B cell (primary cell): ENCODE measurements at regions not wholly inside any gene's neighbourhood (a gene's known extent, or its start where the extent isn't known, plus 50 kb on each side); places are given as distances from the start of the nearest gene placed in this dataset.

ENCODE experiments used
- ATAC-seq: fragments of 200-7000 bp; cut with Tn5 transposase; one replicate; pipeline ENCODE4 v1.10.0; 2021; ENCODE audit warnings: low read depth, mild to moderate bottlenecking, moderate number of reproducible peaks, moderate library complexity
- CTCF ChIA-PET: fragments of 350-600 bp; sonication (Branson Sonifier 250); formaldehyde crosslinking; loops from one replicate; lab custom pipeline; 2021; ENCODE audit warnings: antibody characterized with exemption, inconsistent platforms; lab: Charles Lee
- POLR2A ChIA-PET: fragments of 350-600 bp; sonication (Branson Sonifier 250); formaldehyde crosslinking; loops from one replicate; lab custom pipeline; 2021; ENCODE audit warnings: antibody characterized with exemption; lab: Charles Lee
- DNase-seq: peaks from one replicate; pipeline ENCODE4 v3.0.0; 2013
- H2AFZ ChIP-seq: 2 replicates; pipeline ENCODE4 v1.6.1; 2012; ENCODE audit warnings: mild to moderate bottlenecking, low read depth, low read length; ENCODE audit not compliant: insufficient read depth, poor library complexity, severe bottlenecking
- H3K27ac ChIP-seq, 2 donors: 1 replicate in 1 of 2; 2 replicates in 1 of 2; pipeline ENCODE4 v1.5.1; 2012 to 2013; ENCODE audit warnings: low read length in 2 of 2, mild to moderate bottlenecking in 2 of 2, moderate library complexity in 1 of 2
- H3K27me3 ChIP-seq, 4 experiments: fragments of 200-600 bp in 1 of 4; sonication (generic) in 1 of 4; replicated peaks in 1 of 4; 1 replicate in 2 of 4; 2 replicates in 2 of 4; pipeline versions ENCODE4 v1.6.1 to v1.7.0; 2013 to 2016; ENCODE audit warnings: low read length in 3 of 4, mild to moderate bottlenecking in 2 of 4, mixed read lengths in 1 of 4, moderate library complexity in 1 of 4; ENCODE audit not compliant: insufficient read depth in 4 of 4, control insufficient read depth in 3 of 4; ENCODE audit errors: control extremely low read depth in 1 of 4
- H3K36me3 ChIP-seq, 2 experiments: replicated peaks in 1 of 2; 1 replicate in 1 of 2; 2 replicates in 1 of 2; pipeline versions ENCODE4 v1.6.1 to v1.7.1; 2013; ENCODE audit warnings: low read length in 1 of 2; ENCODE audit not compliant: insufficient read depth in 2 of 2, control insufficient read depth in 1 of 2; ENCODE audit errors: control extremely low read depth in 1 of 2, extremely low read depth in 1 of 2
- H3K4me1 ChIP-seq, 2 donors: fragments of 200-600 bp in 1 of 2; sonication (generic) in 1 of 2; 1 replicate in 1 of 2; 2 replicates in 1 of 2; pipeline versions ENCODE4 v1.5.1 to v1.6.1; 2013 to 2017; ENCODE audit warnings: low read length in 2 of 2; ENCODE audit not compliant: control insufficient read depth in 2 of 2, insufficient read depth in 2 of 2
- H3K4me2 ChIP-seq: replicated peaks from 2 replicates; pipeline ENCODE3; 2012; ENCODE audit warnings: mild to moderate bottlenecking, low read depth, low read length; ENCODE audit not compliant: poor library complexity, severe bottlenecking
- H3K4me3 ChIP-seq, 5 experiments: fragments of 200-600 bp in 1 of 5; sonication (generic) in 1 of 5; 1 replicate in 3 of 5; 2 replicates in 2 of 5; pipeline versions ENCODE4 v1.5.1 to v1.7.0; 2011 to 2016; ENCODE audit warnings: low read length in 4 of 5, mild to moderate bottlenecking in 4 of 5, low read depth in 2 of 5, control low read depth in 1 of 5, moderate library complexity in 1 of 5; ENCODE audit not compliant: insufficient read depth in 1 of 5; ENCODE audit errors: control extremely low read depth in 1 of 5, extremely low read depth in 1 of 5
- H3K79me2 ChIP-seq: fragments of 200-600 bp; sonication (generic); one replicate; pipeline ENCODE4 v1.6.0; 2016; ENCODE audit warnings: low read length; ENCODE audit not compliant: control insufficient read depth, insufficient read depth
- H3K9ac ChIP-seq: fragments of 200-600 bp; sonication (generic); 2 replicates; pipeline ENCODE4 v1.6.1; 2017; ENCODE audit warnings: mild to moderate bottlenecking, low read length, moderate library complexity
- H3K9me3 ChIP-seq, 3 donors: one replicate each; pipeline versions ENCODE4 v1.6.1 to v1.7.1; 2013; ENCODE audit warnings: low read length in 2 of 3; ENCODE audit not compliant: control insufficient read depth in 2 of 3, insufficient read depth in 1 of 3; ENCODE audit errors: control extremely low read depth in 1 of 3
- H4K20me1 ChIP-seq: 2 replicates; pipeline ENCODE4 v1.6.0; 2012; ENCODE audit warnings: mild to moderate bottlenecking, low read length; ENCODE audit not compliant: insufficient read depth, control insufficient read depth, poor library complexity, severe bottlenecking
- H3K27ac Mint-ChIP-seq: one replicate; pipeline ENCODE4 v1.8.0; 2021; ENCODE audit warnings: mixed read lengths
- H3K27me3 Mint-ChIP-seq: one replicate; pipeline ENCODE4 v1.8.0; 2021; ENCODE audit warnings: mixed read lengths
- H3K4me1 Mint-ChIP-seq: one replicate; pipeline ENCODE4 v1.8.0; 2021; ENCODE audit warnings: mixed read lengths
- H3K4me3 Mint-ChIP-seq: one replicate; pipeline ENCODE4 v1.8.0; 2021; ENCODE audit warnings: mixed read lengths
- H3K9me3 Mint-ChIP-seq: one replicate; pipeline ENCODE4 v1.8.0; 2022; ENCODE audit warnings: mixed read lengths; ENCODE audit not compliant: insufficient read depth
- EZH2 ChIP-seq: IDR thresholded peaks from 2 replicates; pipeline ENCODE4 v1.6.1; 2012; ENCODE audit warnings: borderline replicate concordance, low read depth, mild to moderate bottlenecking, moderate library complexity, low read length; ENCODE audit not compliant: insufficient read depth, poor library complexity, severe bottlenecking
- WGBS: methylation state at CpG from one replicate; pipeline ENCODE4 v1.1.5; 2013; ENCODE audit warnings: missing lambda C conversion rate; ENCODE audit not compliant: insufficient coverage; 5-methylcytosine and 5-hydroxymethylcytosine counted together
- intact Hi-C: fragments of 100-400 bp; cut with micrococcal nuclease; formaldehyde crosslinking; loops from one replicate; pipeline ENCODE4 v1.10.0; 2022
- TF ChIP-seq, protein P1 (sequence below): fragments of 200-600 bp; IDR thresholded peaks from one replicate; pipeline ENCODE4 v1.8.0; 2022; ENCODE audit warnings: antibody characterized with exemption, mild to moderate bottlenecking

DNA sequence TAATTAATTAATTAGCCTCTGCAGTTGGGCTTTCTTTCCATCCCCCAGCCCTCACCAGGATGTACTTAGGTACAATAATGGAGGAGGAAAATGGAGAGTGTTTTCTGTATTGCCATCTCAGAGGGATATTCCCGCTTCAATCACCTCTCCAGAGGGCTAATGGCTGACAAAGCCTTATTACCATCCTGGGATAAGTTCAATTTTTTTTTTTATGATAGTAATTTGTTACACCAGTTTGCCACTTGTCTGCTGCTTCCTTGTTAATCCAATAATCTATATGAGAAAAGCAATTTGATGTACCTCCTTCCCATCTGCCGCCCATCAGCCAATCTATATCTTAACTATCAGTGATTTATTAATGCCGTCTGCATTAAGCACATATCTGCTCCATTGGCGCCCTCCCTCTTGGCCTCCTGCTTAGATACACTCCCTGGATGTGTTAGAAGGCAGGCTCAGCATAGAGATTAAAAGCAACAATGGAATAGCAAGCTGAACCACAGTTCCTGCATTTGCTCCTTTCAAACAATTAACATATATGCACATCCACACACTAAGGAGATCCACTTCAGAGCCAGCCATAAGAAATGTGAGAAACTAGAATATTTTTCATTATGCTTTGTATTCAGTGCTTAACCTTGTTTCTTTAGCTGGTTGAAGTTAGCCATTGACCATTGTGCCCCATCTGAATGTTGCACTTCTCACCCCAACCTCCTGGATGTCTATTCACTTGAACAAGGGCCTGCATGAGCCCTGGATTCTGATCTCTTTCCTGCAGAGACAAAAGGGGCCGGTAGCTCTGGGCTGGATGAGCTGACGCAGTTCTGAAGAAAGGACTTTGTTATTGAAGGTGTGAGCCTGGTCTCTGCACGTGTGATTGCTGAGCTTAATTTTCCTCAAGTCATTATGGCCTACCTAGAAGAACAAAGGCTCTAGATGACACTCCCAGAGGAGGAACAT is 237.3 kb upstream of the GAP43 start:
- H3K27ac ChIP-seq, result no peak overlapping the region

GRCh38 chr3:115388166-115388565 is 235.1 kb upstream of the GAP43 start:
- Histone ChIP-seq H3K36me3 (no peaks in the 10 kb centered on the region), H3K9me3 (no peaks in the 10 kb centered on the region), H3K27me3 (no peaks in the 10 kb centered on the region), H3K27ac (no peak overlapping the region), H3K79me2 (no peaks in the 10 kb centered on the region), H3K4me3 (no peak overlapping the region), H3K4me1 (no peaks in the 10 kb centered on the region), H3K9ac (no peak overlapping the region), H4K20me1 (no peaks in the 10 kb centered on the region), H3K4me2 (no peak overlapping the region), H2AFZ (no peak overlapping the region)
- Mint-ChIP-seq H3K27me3 (peaks cover 11% of the 10 kb centered on the region), H3K4me1 (no peaks in the 10 kb centered on the region), H3K9me3 (no peaks in the 10 kb centered on the region), H3K4me3 (no peak overlapping the region), H3K27ac (no peak overlapping the region)
- ChIA-PET POLR2A (no interaction called here), CTCF (interaction anchor here (1.3 kb wide), 1 partner anchor 15 kb away, joined by 5 read pairs; no protein-coding TSS in a partner anchor)
- DNase-seq, result no peak
- intact Hi-C loops, result no loop called here
- no peak for TF ChIP-seq EZH2
- TF ChIP-seq, protein P1, sequence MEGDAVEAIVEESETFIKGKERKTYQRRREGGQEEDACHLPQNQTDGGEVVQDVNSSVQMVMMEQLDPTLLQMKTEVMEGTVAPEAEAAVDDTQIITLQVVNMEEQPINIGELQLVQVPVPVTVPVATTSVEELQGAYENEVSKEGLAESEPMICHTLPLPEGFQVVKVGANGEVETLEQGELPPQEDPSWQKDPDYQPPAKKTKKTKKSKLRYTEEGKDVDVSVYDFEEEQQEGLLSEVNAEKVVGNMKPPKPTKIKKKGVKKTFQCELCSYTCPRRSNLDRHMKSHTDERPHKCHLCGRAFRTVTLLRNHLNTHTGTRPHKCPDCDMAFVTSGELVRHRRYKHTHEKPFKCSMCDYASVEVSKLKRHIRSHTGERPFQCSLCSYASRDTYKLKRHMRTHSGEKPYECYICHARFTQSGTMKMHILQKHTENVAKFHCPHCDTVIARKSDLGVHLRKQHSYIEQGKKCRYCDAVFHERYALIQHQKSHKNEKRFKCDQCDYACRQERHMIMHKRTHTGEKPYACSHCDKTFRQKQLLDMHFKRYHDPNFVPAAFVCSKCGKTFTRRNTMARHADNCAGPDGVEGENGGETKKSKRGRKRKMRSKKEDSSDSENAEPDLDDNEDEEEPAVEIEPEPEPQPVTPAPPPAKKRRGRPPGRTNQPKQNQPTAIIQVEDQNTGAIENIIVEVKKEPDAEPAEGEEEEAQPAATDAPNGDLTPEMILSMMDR, result no peak
- WGBS, result no CpG with 5 or more reads among the region's 1 CpG
- ATAC-seq, result no peak

More for the DNA sequence above, 237.3 kb upstream of the GAP43 start:
- intact Hi-C loops, result no loop called here
- no peak overlapping the region for H3K27ac Mint-ChIP-seq
- Histone ChIP-seq H4K20me1 (no peaks in the 10 kb centered on the region), H3K9ac (no peak overlapping the region), H3K36me3 (no peaks in the 10 kb centered on the region), H3K4me3 (no peak overlapping the region), H3K4me1 (no peaks in the 10 kb centered on the region), H3K4me2 (no peak overlapping the region), H3K9me3 (no peaks in the 10 kb centered on the region), H3K79me2 (no peaks in the 10 kb centered on the region), H2AFZ (no peak overlapping the region), H3K27me3 (no peaks in the 10 kb centered on the region)
- H3K4me3 Mint-ChIP-seq, result no peak overlapping the region
- no peak for DNase-seq
- TF ChIP-seq EZH2, result no peak
- TF ChIP-seq, protein P1, result no peak
- CTCF ChIA-PET, result interaction anchor here (1.0 kb wide), 1 partner anchor 10 kb away, joined by 3 read pairs; no protein-coding TSS in a partner anchor
- H3K27me3 Mint-ChIP-seq, result peaks cover 4% of the 10 kb centered on the region
- no peaks in the 10 kb centered on the region for H3K9me3 Mint-ChIP-seq
- POLR2A ChIA-PET, result no interaction called here
- 88% methylated on average over 3 of the region's 7 CpGs for WGBS
- ATAC-seq, result no peak
- H3K4me1 Mint-ChIP-seq, result no peaks in the 10 kb centered on the region
